ENCODE measurements at regions not wholly inside any gene's neighbourhood (a gene's known extent, or its start where the extent isn't known, plus 50 kb on each side); places are given as distances from the start of the nearest gene placed in this dataset.

GRCh38 chr5:152072091-152072490 lies 147.4 kb upstream of the GLRA1 start:
- peaks cover 39% of the 10 kb centered on the region; the same call in 1 of the 2 replicates for H3K27me3 ChIP-seq (ENCODE audit: insufficient read depth, low read length)
- H3K9me3 ChIP-seq (ENCODE audit: control insufficient read depth in 1 of 2, insufficient read depth in 1 of 2, low read depth in 1 of 2, low read length in 2 of 2): no peaks in the 10 kb centered on the region
- intact Hi-C loops (cut with micrococcal nuclease): no loop called here
- DNase-seq (ENCODE audit: low read depth, low spot score) (no peak), ATAC-seq (no peak)
- no peaks in the 10 kb centered on the region for H3K36me3 ChIP-seq (ENCODE audit: control insufficient read depth in 1 of 2, insufficient read depth in 2 of 2, low read length in 2 of 2)
- POLR2A ChIA-PET: no interaction called here
- TF ChIP-seq EGR1 (IDR thresholded peaks at IDR 0.05; ENCODE audit: low read depth) (no peak), YY1 (IDR thresholded peaks at IDR 0.05; ENCODE audit: extremely low read depth, insufficient replicate concordance, low read depth, low read length) (no peak), ZNF274 (IDR thresholded peaks at IDR 0.05; ENCODE audit: low read depth, low read length) (no peak), REST (IDR thresholded peaks at IDR 0.05; ENCODE audit: low read depth) (no peak), POLR2AphosphoS5 (IDR thresholded peaks at IDR 0.05; ENCODE audit: low read depth, low read length) (no peak), SIN3A (IDR thresholded peaks at IDR 0.05; ENCODE audit: low read depth) (no peak), SRF (IDR thresholded peaks at IDR 0.05; ENCODE audit: low read depth) (no peak), MAX (IDR thresholded peaks at IDR 0.05) (no peak), ZBTB33 (IDR thresholded peaks at IDR 0.05; ENCODE audit: extremely low read depth, insufficient replicate concordance, low read length) (no peak), CTCF (IDR thresholded peaks at IDR 0.05 in 2 of 3, conservative IDR thresholded peaks at IDR 0.05 in 1 of 3; ENCODE audit: borderline replicate concordance in 1 of 3, insufficient read depth in 1 of 3, low read depth in 2 of 3, low read length in 2 of 3) (no peak), FOSL1 (IDR thresholded peaks at IDR 0.05; ENCODE audit: low read depth) (no peak), POLR2A (IDR thresholded peaks at IDR 0.05; ENCODE audit: borderline replicate concordance, extremely low read depth, insufficient read depth, insufficient read length) (no peak), EZH2phosphoT487 (IDR thresholded peaks at IDR 0.05; ENCODE audit: borderline replicate concordance) (no peak)
- H3K9me2 ChIP-seq (ENCODE audit: insufficient read depth): no peaks in the 10 kb centered on the region
- H3K4me2 ChIP-seq (ENCODE audit: low read length): no peak overlapping the region
- no peaks in the 10 kb centered on the region for H3K4me1 ChIP-seq (ENCODE audit: control insufficient read depth in 1 of 2, insufficient read depth in 2 of 2, low read length in 2 of 2)
- H2AFZ ChIP-seq (ENCODE audit: low read depth, low read length, poor library complexity, severe bottlenecking): no peak overlapping the region
- no TSS peak for BruUV-seq (replicated peaks)
- no peaks in the 10 kb centered on the region for H4K20me1 ChIP-seq (ENCODE audit: insufficient read depth)
- CTCF ChIA-PET: no interaction called here
- no peak overlapping the region for H3K27ac ChIP-seq (ENCODE audit: low read depth, low read length)
- H3K9ac ChIP-seq (ENCODE audit: low read length): no peak overlapping the region
- no peak overlapping the region for H3K4me3 ChIP-seq (replicated peaks in 1 of 2; ENCODE audit: low read depth in 1 of 2, low read length in 2 of 2)
- no peaks in the 10 kb centered on the region for H3K79me2 ChIP-seq (ENCODE audit: insufficient read depth, low read length)
- RAD21 ChIA-PET (ENCODE audit: low non-redundant PET in 1 of 2, low total read pairs in 2 of 2, uncharacterized antibody in 2 of 2, unreplicated experiment in 2 of 2): no interaction called here

Measured in HCT116 (cell line).